Subcutaneous abdominal adipose tissue (tissue), 5 donors: ENCODE measurements at regions not wholly inside any gene's neighbourhood (a gene's known extent, or its start where the extent isn't known, plus 50 kb on each side); places are given as distances from the start of the nearest gene placed in this dataset.
"Not testable (repeated sequence)": the region's sequence is repeated elsewhere in the genome, so short reads cannot be mapped to it uniquely, and the experiment has no call there.

Experiments used
- H3K27ac ChIP-seq: one replicate; pipeline ENCODE4 v1.7.0; 2013; ENCODE audit warnings: low read depth, mild to moderate bottlenecking, inconsistent platforms, low read length, moderate library complexity
- H3K27me3 ChIP-seq, 5 donors: one replicate each; pipeline ENCODE4 v1.7.0; 2013; ENCODE audit warnings: low read length in 5 of 5, inconsistent platforms in 1 of 5; ENCODE audit not compliant: control insufficient read depth in 5 of 5, insufficient read depth in 4 of 5
- H3K36me3 ChIP-seq, 5 donors: one replicate each; pipeline ENCODE4 v1.7.0; 2013; ENCODE audit warnings: low read length in 5 of 5; ENCODE audit not compliant: control insufficient read depth in 5 of 5, insufficient read depth in 5 of 5
- H3K4me1 ChIP-seq, 5 donors: one replicate each; pipeline ENCODE4 v1.7.0; 2013; ENCODE audit warnings: low read length in 5 of 5, mild to moderate bottlenecking in 3 of 5, moderate library complexity in 1 of 5; ENCODE audit not compliant: control insufficient read depth in 5 of 5, insufficient read depth in 5 of 5
- H3K4me3 ChIP-seq, 5 donors: one replicate each; pipeline ENCODE4 v1.7.0; 2013; ENCODE audit warnings: low read length in 5 of 5, low read depth in 1 of 5
- H3K9ac ChIP-seq, 5 donors: one replicate each; pipeline ENCODE4 v1.7.0; 2013; ENCODE audit warnings: low read length in 5 of 5, mild to moderate bottlenecking in 4 of 5, moderate library complexity in 3 of 5
- H3K9me3 ChIP-seq, 5 donors: one replicate each; pipeline ENCODE4 v1.7.0; 2013; ENCODE audit warnings: low read length in 5 of 5; ENCODE audit not compliant: control insufficient read depth in 5 of 5
- donor health status: healthy.
- donor health status: healthy.
- donor health status: healthy.
- donor health status: healthy.
- donor health status: healthy.

DNA sequence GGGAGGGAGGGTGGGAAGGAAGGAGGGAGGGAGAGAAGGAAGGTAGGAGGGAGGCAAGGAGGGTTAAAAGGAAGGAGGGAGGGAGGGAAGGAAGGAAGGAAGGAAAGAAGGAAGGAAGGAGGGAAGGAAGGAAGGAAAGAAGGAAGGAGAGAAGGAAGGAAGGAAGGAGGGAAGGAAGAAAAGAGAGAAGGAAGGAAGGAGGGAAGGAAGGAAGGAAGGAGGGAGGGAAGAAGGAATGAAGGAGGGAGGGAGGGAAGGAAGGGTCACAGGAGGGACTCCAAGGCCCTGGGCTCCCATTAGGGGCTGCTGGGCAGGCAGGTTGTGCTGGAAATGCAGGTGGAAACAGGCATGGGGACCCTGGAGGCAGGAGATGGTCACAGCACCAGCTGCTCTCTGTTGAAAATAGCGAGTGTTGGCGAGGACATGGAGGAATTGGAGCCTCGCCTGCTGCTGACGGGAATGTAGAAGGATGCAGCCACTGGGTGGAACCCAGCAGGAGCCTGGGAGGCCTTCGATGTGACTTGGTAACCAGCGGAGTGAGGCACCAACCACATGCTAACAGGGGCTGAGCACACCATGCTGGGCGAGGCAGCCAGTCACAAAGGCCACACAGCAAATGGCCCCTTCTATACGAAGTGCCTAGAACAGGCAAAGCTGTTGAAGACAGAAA lies 217.3 kb upstream of the SGCG start:
- H3K9ac ChIP-seq, H3K4me3 ChIP-seq, H3K36me3 ChIP-seq, H3K27ac ChIP-seq, H3K27me3 ChIP-seq, H3K9me3 ChIP-seq, H3K4me1 ChIP-seq: not testable (repeated sequence)

DNA sequence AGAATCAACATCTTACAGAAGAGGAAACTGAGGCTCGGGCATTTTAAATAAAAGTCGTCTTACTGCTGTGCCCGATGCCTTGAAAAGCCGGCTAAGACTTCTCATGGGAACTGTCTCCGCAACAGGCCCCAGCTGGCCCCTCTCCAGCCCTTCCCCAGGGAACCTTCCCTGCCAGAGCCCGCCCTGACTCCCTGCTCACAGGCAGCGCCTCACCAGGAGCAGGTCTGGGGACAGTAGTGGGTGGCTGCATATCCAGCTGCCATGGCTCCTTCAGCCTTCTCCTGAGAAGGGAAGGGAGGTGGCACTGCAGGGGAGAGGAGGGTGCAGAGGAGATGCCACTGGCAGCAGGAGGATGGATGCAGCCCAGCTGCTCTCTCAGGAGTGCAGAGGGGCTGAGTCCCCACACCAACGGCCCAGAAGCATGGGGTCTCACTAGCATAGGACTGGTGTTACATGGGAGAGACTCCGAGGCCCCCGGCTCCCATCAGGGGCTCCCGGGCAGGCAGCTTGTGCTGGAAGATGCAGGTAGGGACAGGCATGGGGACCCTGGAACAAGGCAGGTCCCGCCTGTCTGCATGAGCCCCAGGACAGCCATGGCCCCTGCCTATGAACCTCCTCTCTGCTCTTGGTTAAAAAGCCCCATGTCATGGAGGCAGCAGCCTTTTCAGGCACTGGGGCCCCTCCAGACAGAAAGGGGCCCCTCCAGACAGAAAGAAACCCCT lies 216.4 kb upstream of the SGCG start:
- Histone ChIP-seq H3K9ac (no peak overlapping the region), H3K27ac (no peak overlapping the region), H3K27me3 (peaks cover 0 to 7% (median 0%) of the 10 kb centered on the region in 5 donors), H3K36me3 (no peaks in the 10 kb centered on the region), H3K4me3 (no peak overlapping the region), H3K4me1 (no peaks in the 10 kb centered on the region), H3K9me3 (no peaks in the 10 kb centered on the region)

DNA sequence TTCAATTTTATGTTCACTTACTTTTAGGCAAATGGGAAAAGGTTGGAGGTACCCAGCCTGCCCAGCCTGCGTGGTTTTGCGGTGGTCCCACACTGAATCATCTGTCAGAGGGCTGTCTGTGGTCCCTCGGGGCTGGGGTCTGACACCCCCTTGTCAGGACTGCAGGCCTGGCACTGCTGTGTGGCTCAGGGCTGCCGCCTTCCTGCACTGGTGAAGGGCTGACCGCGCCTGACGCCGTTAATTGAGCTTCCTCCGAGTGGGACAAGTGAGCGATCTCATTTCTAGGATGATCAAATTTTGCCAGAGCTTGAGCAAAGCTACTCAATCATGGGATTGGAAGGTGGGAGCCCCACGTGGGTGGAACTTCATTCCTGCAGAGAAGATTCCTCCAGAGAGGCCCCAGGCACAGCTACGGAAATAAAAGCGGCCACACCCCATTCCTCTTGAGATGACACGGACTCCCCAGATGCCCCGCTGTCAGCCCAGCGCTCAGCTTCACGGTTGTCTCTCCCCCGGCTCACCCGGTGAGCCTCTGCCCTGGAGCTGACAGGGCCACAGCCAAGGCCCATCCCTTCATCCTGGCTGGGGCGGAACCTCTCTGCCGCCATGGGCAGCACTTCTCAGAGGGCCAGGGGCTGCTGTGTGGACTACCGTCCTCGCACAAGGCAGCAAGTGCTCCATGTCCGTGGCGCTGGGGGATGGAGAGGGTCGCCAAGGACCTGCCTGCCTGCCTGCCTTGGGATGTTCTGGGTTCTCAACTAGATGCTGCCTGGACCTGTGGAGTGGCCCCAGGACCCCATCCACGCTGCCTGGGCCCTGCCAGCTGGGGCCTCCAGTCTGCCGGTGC lies 215.5 kb upstream of the SGCG start:
- H3K9me3 ChIP-seq, H3K27me3 ChIP-seq, H3K4me3 ChIP-seq, H3K4me1 ChIP-seq, H3K27ac ChIP-seq, H3K9ac ChIP-seq, H3K36me3 ChIP-seq: not testable (repeated sequence)

DNA sequence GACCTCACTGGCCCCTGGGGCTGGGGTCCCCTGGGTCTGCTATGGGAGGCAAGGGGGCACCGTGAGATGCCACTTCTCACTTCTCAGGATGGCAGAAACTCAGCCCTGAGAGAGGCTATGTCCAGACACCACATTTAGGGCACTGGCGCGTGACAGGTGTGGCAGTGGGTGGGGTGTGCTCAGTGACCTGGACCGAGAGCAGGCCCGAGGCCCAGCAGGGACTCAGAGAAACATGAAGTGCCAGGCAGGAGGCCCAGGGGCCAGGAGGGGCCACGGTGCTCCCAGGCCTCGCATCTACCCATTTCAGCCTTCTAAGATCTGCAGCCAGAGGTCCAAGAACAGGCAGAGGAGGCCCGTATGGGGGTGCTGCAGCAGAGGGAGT lies 214.9 kb upstream of the SGCG start:
- not testable (repeated sequence) for H3K36me3 ChIP-seq, H3K4me3 ChIP-seq, H3K9ac ChIP-seq, H3K27me3 ChIP-seq, H3K4me1 ChIP-seq, H3K27ac ChIP-seq, H3K9me3 ChIP-seq

DNA sequence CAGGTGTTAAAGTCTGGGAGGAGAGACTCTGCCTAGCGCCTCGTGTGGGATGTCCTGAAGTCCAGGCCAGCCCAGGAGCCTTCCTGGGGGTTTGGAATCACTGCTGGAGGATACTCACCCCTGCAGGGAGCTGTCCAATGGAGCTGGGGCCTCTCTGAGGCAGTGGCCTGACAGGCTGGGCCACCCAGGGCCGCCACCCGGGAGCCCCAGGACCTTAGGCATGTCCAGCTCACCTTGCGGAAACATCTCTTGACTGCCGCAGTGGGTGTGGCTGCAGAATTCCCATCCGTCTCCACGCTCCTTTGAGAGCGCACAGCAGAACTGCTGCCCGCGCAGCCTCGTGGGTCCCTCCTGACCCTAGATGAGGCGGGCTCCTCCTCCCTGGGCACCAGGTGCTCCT lies 214.0 kb upstream of the SGCG start:
- not testable (repeated sequence) for H3K4me3 ChIP-seq, H3K27ac ChIP-seq, H3K36me3 ChIP-seq, H3K27me3 ChIP-seq, H3K9me3 ChIP-seq, H3K4me1 ChIP-seq, H3K9ac ChIP-seq

DNA sequence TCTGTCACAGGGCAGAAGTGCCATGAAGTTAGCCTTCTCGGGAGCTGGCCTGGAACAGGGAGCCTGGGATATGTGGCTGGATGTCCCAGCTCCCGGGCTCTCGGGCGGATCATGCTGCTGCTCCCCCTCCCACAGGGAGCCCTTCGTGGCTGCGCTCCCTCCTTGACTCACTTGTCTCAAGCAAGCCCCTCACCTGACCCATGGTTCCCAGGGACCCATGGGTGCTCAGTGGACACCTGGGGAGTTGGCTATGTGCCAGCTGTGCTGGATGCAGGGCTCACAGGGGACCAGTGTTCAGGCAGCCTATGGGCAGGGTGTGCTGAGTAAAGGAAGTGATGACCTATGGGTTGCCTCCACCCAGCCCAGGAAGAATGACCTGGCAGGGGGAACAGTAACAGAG lies 213.1 kb upstream of the SGCG start:
- H3K27me3 ChIP-seq: no peaks in the 10 kb centered on the region
- H3K4me3 ChIP-seq: no peak overlapping the region
- no peak overlapping the region for H3K27ac ChIP-seq
- H3K4me1 ChIP-seq: no peaks in the 10 kb centered on the region
- H3K36me3 ChIP-seq: no peaks in the 10 kb centered on the region
- H3K9me3 ChIP-seq: no peaks in the 10 kb centered on the region
- H3K9ac ChIP-seq: no peak overlapping the region

DNA sequence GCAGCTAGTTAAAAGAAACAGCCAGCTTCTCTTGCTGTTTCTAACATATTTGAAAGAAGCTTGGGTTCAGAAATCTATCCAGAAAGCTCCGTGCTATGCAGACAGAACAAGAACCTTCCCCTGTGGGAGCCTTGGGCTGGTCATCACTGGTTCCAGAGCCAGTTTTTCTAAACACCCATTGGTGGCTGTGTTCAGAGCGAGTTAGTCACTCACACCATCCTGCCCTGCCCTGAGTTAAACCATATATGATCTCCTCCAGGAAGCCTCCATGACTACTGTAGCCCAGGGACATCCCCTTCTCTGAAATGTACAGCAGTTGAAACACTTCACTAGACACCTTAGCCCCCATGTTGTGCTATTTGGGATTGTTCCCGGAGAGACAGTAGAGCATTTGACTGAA lies 200.8 kb upstream of the SGCG start:
- Histone ChIP-seq H3K36me3 (no peaks in the 10 kb centered on the region), H3K4me3 (no peak overlapping the region), H3K27ac (no peak overlapping the region), H3K9ac (no peak overlapping the region), H3K9me3 (peaks cover 4 to 22% (median 18%) of the 10 kb centered on the region in 5 donors), H3K27me3 (peaks cover 0 to 2% (median 0%) of the 10 kb centered on the region in 5 donors), H3K4me1 (no peaks in the 10 kb centered on the region)

DNA sequence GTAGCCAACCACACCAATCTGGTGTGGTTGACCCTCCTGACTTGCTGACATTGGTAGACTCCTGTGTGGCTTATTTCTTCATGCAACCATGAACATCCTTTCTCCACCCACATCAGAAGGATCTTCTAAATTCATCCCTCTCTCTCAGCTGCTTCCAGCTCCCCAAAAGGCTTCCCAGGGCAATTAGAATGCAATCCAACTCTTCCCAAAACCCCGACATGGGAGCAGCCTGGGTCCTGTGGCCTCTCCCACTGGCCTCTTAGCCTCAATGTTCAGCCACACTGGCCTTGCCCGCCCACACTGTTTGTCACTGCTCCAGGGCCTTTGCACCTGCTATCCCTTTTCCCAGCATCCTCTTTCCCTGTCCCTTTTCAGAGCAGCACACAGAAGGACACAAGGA lies 199.8 kb upstream of the SGCG start:
- Histone ChIP-seq H3K27me3 (peaks cover 0 to 2% (median 0%) of the 10 kb centered on the region in 5 donors), H3K27ac (no peak overlapping the region), H3K9ac (no peak overlapping the region), H3K4me3 (no peak overlapping the region), H3K4me1 (no peaks in the 10 kb centered on the region), H3K36me3 (no peaks in the 10 kb centered on the region), H3K9me3 (peaks cover 4 to 26% (median 19%) of the 10 kb centered on the region in 5 donors)

DNA sequence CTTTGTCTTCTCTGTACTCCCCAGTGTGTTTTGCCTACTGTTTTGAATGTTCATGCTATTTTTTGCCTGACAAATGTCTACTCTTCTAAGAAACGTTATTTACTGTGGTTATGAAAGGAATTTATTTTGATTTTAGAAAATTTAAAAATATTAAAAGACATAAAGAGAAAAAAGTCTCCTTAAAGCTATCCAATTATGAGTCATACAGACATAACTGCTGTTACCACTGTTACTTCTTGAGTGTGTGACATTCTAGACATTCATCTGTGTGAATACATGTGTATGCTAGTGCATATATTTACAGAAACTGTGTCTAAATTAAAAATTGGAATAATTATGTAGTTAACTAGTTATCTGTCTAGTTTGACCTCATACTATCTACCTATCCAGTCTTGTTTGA lies 187.6 kb upstream of the SGCG start:
- Histone ChIP-seq H3K27me3 (no peaks in the 10 kb centered on the region), H3K36me3 (no peaks in the 10 kb centered on the region), H3K4me1 (no peaks in the 10 kb centered on the region), H3K9ac (no peak overlapping the region), H3K9me3 (no peaks in the 10 kb centered on the region), H3K4me3 (no peak overlapping the region), H3K27ac (no peak overlapping the region)

DNA sequence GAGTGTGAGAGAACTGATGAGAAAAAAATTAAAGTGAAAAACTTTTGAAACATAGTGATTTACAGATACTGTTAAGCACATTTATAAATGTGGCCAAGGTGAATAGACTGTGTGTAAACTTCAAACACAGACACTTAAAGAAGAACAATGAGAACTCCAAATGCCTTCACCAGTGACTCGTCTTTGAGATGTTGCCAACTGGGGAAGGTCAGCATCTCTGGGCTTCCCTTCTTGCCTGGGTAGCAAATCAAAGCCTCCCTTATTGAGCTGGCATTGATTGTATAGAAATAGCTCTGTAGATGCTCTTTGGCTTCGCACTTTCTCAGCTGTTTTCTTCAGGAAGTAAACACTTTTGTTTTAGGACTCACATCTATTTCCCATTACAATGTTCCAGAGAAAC lies 177.3 kb upstream of the SGCG start:
- no peaks in the 10 kb centered on the region for H3K36me3 ChIP-seq
- H3K27me3 ChIP-seq: no peaks in the 10 kb centered on the region
- H3K27ac ChIP-seq: no peak overlapping the region
- peaks cover 0 to 6% (median 0%) of the 10 kb centered on the region in 5 donors for H3K4me1 ChIP-seq
- no peak overlapping the region for H3K4me3 ChIP-seq
- H3K9ac ChIP-seq: no peak overlapping the region
- peaks cover 0 to 3% (median 0%) of the 10 kb centered on the region in 5 donors for H3K9me3 ChIP-seq
